SIG-M5 treated with dmso at 0.1 percent for 504 hours (cell line): ENCODE measurements at regions not wholly inside any gene's neighbourhood (a gene's known extent, or its start where the extent isn't known, plus 50 kb on each side); places are given as distances from the start of the nearest gene placed in this dataset.
A peak's percentile ranks its signal among the peaks of the same experiment; 100 is the strongest.
"Not testable (repeated sequence)": the region's sequence is repeated elsewhere in the genome, so short reads cannot be mapped to it uniquely, and the experiment has no call there.

ENCODE experiments used
- DNase-seq: peaks from one replicate; lab custom pipeline; 2025; ENCODE audit not compliant: unreplicated experiment; lab: John Stamatoyannopoulos, UW

- DNase-seq, result no peak
Measured at GRCh38 chr5:169531631-169532030, 51.9 kb upstream of the SPDL1 start.

- DNase-seq, result no peak
Measured at GRCh38 chr5:169527863-169528262, 55.7 kb upstream of the SPDL1 start.

GRCh38 chr5:169527066-169527465 is 56.5 kb upstream of the SPDL1 start:
- DNase-seq, result peak; percentile 29

GRCh38 chr5:169522851-169523250 is 60.7 kb upstream of the SPDL1 start:
- DNase-seq, result no peak

GRCh38 chr5:169521366-169521983 is 62.1 kb upstream of the SPDL1 start:
- DNase-seq, result no peak

- DNase-seq, result no peak
Measured at GRCh38 chr5:169519358-169519757, 64.2 kb upstream of the SPDL1 start.

- DNase-seq, result not testable (repeated sequence)
Measured at GRCh38 chr5:169518779-169519178, 64.8 kb upstream of the SPDL1 start.

GRCh38 chr5:169512385-169512784 is 71.2 kb upstream of the SPDL1 start:
- DNase-seq, result no peak

GRCh38 chr5:169511708-169512107 is 71.9 kb upstream of the SPDL1 start:
- no peak for DNase-seq

GRCh38 chr5:169507051-169507450 is 76.5 kb upstream of the SPDL1 start:
- DNase-seq, result no peak

GRCh38 chr5:169503886-169504285 is 79.7 kb upstream of the SPDL1 start:
- no peak for DNase-seq

- no peak for DNase-seq
Measured at GRCh38 chr5:169499990-169500505, 83.5 kb upstream of the SPDL1 start.

- DNase-seq, result no peak
Measured at GRCh38 chr5:169496878-169497277, 86.7 kb upstream of the SPDL1 start.

- DNase-seq, result no peak
Measured at GRCh38 chr5:169494941-169495548, 88.5 kb upstream of the SPDL1 start.

- no peak for DNase-seq
Measured at GRCh38 chr5:169494383-169494935, 89.1 kb upstream of the SPDL1 start.

- DNase-seq, result no peak
Measured at GRCh38 chr5:169474226-169474625, 109.3 kb upstream of the SPDL1 start.

GRCh38 chr5:169472544-169472943 is 111.0 kb upstream of the SPDL1 start:
- DNase-seq, result no peak

- DNase-seq, result no peak
Measured at GRCh38 chr5:169471021-169471420, 112.6 kb upstream of the SPDL1 start.

- DNase-seq, result no peak
Measured at GRCh38 chr5:169467041-169467771, 116.4 kb upstream of the SPDL1 start.

GRCh38 chr5:169460896-169461295 is 122.7 kb upstream of the SPDL1 start:
- DNase-seq, result no peak

- DNase-seq, result no peak
Measured at GRCh38 chr5:169460123-169460522, 123.5 kb upstream of the SPDL1 start.

- no peak for DNase-seq
Measured at GRCh38 chr5:169458221-169458620, 125.4 kb upstream of the SPDL1 start.
